ENCODE measurements at regions not wholly inside any gene's neighbourhood (a gene's known extent, or its start where the extent isn't known, plus 50 kb on each side); places are given as distances from the start of the nearest gene placed in this dataset.

DNA sequence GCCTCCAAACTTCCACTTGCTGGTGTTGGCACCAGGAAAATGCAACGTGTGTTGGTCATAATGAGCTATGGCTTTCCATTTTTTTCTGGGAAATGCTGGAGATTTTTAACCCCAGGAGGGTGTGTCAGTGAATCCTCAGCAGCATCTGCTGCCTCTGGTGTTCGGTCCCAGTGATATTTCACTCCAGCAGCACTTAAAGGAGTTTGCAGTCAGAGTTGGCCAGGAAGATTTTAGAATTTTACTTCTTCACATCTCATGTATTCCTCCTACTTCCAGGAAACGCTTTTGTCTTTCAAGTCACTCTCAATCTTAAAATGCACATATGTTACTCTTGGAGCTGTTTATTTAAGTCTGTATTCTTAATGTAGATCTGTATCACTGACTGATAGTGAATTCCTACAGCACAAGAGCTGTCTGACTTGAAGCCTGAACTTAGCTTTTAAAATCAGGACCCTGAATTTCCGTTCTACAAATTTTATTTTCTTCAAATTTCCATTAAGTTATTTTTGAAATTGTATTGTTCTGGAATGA is 903.4 kb upstream of the SLC10A2 start:
- no peak for DNase-seq (ENCODE audit: low spot score)

- DNase-seq (ENCODE audit: low spot score) = no peak
Measured at GRCh38 chr13:103965506-103966243, 899.5 kb upstream of the SLC10A2 start.

GRCh38 chr13:103961784-103962183 is 895.6 kb upstream of the SLC10A2 start:
- no peak for DNase-seq (ENCODE audit: low spot score)

- no peak for DNase-seq (ENCODE audit: low spot score)
Measured at GRCh38 chr13:103961129-103961528, 894.9 kb upstream of the SLC10A2 start.

GRCh38 chr13:103960001-103960400 is 893.8 kb upstream of the SLC10A2 start:
- no peak for DNase-seq (ENCODE audit: low spot score)

GRCh38 chr13:103958691-103959090 is 892.5 kb upstream of the SLC10A2 start:
- DNase-seq (ENCODE audit: low spot score) = no peak

- DNase-seq (ENCODE audit: low spot score) = no peak
Measured at GRCh38 chr13:103957939-103958338, 891.7 kb upstream of the SLC10A2 start.

- DNase-seq (ENCODE audit: low spot score) = no peak
Measured at GRCh38 chr13:103953859-103954258, 887.6 kb upstream of the SLC10A2 start.

DNA sequence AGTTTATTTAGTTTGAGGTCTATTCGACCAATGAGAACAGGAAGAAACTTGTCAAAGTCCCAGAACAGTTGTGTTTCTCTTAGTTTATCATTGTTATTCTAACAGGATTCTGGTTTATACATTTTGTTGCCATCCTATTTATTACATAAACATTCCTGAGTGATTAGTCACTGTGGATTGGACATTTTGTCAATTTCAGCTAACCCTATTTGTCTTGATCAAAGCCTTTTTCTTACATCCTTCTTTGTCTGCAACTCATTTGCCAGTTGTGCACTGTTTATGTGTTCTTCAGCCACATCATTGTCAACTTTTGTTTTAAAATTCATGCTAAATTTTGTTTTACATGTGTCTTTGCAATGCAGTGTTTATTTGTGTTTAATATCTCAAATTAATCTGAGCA is 886.0 kb upstream of the SLC10A2 start:
- DNase-seq (ENCODE audit: low spot score) = no peak

GRCh38 chr13:103948426-103948825 is 882.2 kb upstream of the SLC10A2 start:
- no peak for DNase-seq (ENCODE audit: low spot score)

- no peak for DNase-seq (ENCODE audit: low spot score)
Measured at GRCh38 chr13:103945836-103946235, 879.6 kb upstream of the SLC10A2 start.

DNA sequence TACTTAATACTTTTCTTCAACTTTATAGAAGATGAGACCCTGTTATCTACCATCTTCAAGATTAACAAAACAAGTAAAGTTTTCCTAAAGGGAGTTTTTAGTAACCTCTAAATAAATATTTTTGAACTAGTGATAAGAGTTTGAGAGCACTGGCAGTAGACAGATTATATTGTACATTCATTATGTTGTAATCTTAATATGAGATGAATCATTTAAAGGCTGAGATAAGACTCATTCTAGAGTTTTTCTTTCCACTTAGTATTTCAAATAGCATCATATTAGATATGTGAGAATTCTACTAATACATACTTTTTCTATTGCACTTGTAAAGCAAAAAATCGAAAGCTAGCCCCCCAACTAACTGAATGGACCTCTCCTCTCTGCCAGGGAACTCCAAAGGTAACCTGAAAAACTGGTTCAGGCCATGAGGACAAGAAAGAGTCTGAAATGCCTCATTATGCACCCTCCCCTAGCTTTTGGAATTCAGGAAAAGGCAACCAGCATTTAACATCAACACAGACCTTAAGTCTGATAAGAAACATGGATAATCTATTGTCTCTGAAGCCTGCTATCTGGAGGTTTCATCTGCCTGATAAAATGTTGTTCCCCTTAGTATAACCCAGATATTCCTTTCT is 875.4 kb upstream of the SLC10A2 start:
- DNase-seq (ENCODE audit: low spot score) = no peak

- no peak for DNase-seq (ENCODE audit: low spot score)
Measured at GRCh38 chr13:103935117-103935516, 868.9 kb upstream of the SLC10A2 start.

DNA sequence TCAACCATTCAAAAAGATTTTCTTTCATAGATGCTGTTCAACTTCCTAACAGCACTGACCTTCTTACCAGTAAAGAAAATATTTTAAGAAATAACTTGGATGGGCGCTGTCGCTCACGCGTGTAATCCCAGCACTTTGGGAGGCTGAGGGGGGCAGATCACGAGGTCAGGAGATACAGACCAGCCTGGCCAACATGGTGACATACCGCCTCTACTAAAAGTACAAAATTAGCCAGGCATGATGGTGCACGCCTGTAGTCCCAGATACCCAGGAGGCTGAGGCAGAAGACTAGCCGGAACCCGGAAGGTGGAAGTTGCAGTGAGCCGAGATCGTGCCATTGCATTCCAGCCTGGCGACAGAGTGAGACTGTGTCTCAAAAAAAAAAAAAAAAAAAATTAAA is 865.7 kb upstream of the SLC10A2 start:
- no peak for DNase-seq (ENCODE audit: low spot score)

DNA sequence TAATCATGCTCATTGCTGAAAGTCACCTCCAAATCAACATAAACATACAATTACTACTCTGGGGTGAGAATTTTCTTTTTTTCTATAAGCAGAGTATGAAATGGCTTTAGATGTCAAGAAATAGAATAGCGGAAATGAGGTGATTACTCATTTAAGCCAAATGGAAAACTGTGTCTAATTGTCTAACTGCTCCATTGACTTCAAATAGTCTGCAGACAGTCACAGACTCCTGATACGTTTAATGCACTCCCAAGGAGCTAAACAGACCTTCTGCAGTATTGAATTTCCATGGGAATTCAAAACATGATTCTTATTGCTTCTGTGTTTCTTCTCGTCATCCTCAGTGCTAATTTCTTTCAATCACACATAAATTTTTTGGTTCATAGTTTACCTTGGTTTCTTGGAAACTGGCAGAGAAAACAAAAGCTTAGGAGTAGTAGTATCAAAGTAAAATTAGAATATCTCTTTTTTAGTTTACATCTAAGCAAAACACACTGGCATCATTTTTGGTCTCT is 865.2 kb upstream of the SLC10A2 start:
- no peak for DNase-seq (ENCODE audit: low spot score)

DNA sequence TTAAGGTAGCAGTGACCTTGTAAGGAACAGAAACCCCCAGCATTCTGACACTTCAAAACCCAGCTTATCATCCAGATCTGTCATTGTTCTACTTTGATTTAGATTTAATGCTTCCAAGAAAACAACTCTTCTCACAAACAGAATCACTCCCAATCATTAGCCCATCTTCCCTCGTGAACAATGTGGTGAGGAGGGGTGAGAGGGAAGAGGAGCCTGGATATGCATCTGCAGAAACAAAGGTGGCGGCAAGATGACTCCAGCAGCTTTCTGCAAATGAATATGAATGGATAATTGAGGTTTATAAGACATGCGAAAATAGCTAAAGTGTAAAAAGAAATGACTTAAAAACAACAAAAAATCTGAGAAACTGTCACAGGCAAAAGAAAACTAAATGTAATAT is 859.9 kb upstream of the SLC10A2 start:
- DNase-seq (ENCODE audit: low spot score) = no peak

GRCh38 chr13:103908911-103909310 is 842.7 kb upstream of the SLC10A2 start:
- DNase-seq (ENCODE audit: low spot score) = no peak

GRCh38 chr13:103908274-103908673 is 842.1 kb upstream of the SLC10A2 start:
- no peak for DNase-seq (ENCODE audit: low spot score)

DNA sequence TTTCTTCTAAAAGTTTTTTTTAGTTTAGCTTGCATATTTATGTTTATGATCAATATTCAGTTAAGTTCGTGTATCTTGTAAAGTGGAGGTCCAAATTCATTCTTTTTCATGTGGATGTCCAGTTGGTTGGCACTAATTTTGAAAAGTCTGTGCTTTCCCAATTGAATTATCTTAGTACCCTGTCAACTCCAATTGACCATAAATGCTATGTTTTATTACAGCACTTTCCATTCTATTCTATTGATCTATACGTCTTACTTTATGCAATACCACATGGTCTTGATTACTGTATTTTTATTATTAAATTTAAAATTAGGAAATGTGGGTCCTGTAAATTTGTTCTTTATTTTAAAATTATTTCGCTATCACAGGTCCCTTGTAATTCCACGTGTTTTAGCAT is 837.6 kb upstream of the SLC10A2 start:
- no peak for DNase-seq (ENCODE audit: low spot score)

DNA sequence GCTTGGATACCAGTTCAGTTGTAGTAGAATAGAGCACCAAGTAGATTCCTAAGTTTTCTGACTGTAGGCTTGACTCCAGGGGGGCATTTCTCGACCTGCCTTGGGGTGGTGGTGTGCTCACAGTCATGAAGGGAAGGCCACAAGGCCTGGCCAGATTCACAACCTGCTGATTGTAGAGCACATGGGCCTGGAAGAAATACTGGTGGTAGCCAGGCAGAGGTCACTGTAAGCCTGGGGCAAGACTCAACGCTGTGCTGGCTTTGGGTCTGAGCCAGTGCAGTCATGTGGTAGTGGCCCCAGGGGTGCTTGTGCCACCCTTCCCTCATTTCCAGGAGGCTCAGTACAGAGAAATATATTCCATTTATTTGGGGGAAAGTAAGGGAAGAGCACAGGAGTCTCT is 832.3 kb upstream of the SLC10A2 start:
- no peak for DNase-seq (ENCODE audit: low spot score)

DNA sequence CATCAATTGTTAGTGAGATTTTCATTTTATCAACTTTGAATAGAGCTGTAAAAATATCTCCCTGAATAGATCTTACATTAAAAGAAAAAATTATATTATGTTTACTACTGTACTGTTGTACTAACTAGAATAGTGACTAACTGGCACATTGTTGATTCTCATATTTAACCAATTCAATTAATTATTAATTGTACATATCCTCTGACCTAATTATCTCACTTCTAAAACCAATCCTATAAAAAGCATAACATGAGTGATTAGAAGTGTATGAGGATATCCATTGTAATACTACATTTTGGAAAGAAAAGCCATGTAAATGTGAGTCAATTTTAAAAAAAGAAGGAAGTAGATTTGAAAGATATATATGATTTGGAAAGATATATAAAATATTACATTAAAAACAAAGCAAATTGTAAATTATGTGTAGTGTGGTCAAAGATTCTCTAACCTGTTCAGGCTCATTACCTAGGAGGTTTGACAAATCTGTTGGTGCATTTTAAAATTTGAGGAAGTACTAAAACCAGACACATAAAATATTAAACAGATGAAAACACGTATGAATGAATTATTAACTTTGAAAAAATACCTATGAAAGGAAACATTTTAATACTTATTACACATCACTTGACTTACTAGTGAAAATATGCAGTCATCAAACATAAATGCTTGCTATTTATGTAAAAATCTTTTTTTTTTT is 829.8 kb upstream of the SLC10A2 start:
- DNase-seq (ENCODE audit: low spot score) = no peak

GRCh38 chr13:103894626-103895025 is 828.4 kb upstream of the SLC10A2 start:
- no peak for DNase-seq (ENCODE audit: low spot score)
